PC-3 (cell line): ENCODE measurements at regions not wholly inside any gene's neighbourhood (a gene's known extent, or its start where the extent isn't known, plus 50 kb on each side); places are given as distances from the start of the nearest gene placed in this dataset.

Experiments
- ATAC-seq: fragments of 200-7000 bp; cut with Tn5 transposase; 2 replicates; pipeline ENCODE4 v1.9.1; 2020; ENCODE audit warnings: mild to moderate bottlenecking, moderate library complexity
- BruUV-seq: library from RNA; stranded (reverse); fragments of 400-500 nt; replicated peaks from 2 replicates; lab custom pipeline; 2021; lab: Mats Ljungman, UMichigan
- CTCF ChIA-PET: fragments of 300-600 bp; sonication (Branson Sonifier 250); formaldehyde crosslinking; loops from one replicate; lab custom pipeline; 2022; ENCODE audit warnings: antibody characterized with exemption; lab: Charles Lee
- POLR2A ChIA-PET: fragments of 300-600 bp; sonication (Branson Sonifier 250); formaldehyde crosslinking; loops from one replicate; lab custom pipeline; 2022; ENCODE audit warnings: antibody characterized with exemption; ENCODE audit not compliant: unreplicated experiment; lab: Charles Lee
- DNase-seq: peaks from one replicate; pipeline ENCODE4 v3.0.0-alpha.2; 2015
- H2AFZ ChIP-seq: fragments of 300-600 bp; sonication (generic); 2 replicates; pipeline ENCODE4 v1.6.0; 2016; ENCODE audit warnings: antibody characterized with exemption, low read length
- H3F3A ChIP-seq: fragments of 300-600 bp; sonication (generic); one replicate; pipeline ENCODE4 v1.6.0; 2017; ENCODE audit warnings: antibody characterized with exemption, low read length, control low read depth, mild to moderate bottlenecking; ENCODE audit not compliant: unreplicated experiment
- H3K27ac ChIP-seq: fragments of 300-600 bp; sonication (generic); 2 replicates; pipeline ENCODE4 v1.5.1; 2016; ENCODE audit warnings: mild to moderate bottlenecking, low read length
- H3K27me3 ChIP-seq: fragments of 300-600 bp; sonication (generic); 2 replicates; pipeline ENCODE4 v1.6.1; 2016; ENCODE audit warnings: low read length, mixed read lengths
- H3K36me3 ChIP-seq: fragments of 300-600 bp; sonication (generic); 2 replicates; pipeline ENCODE4 v1.6.1; 2016; ENCODE audit warnings: low read depth, mixed run types, low read length, mixed read lengths
- H3K4me1 ChIP-seq: fragments of 300-600 bp; sonication (generic); 2 replicates; pipeline ENCODE4 v1.5.1; 2016; ENCODE audit warnings: low read length; ENCODE audit not compliant: insufficient read depth
- H3K4me2 ChIP-seq: fragments of 300-600 bp; sonication (generic); 2 replicates; pipeline ENCODE4 v1.6.0; 2016; ENCODE audit warnings: low read length
- H3K4me3 ChIP-seq: fragments of 300-600 bp; sonication (generic); 2 replicates; pipeline ENCODE4 v1.5.1; 2016; ENCODE audit warnings: mild to moderate bottlenecking, low read length, mixed read lengths
- H3K79me2 ChIP-seq: fragments of 300-600 bp; sonication (generic); 2 replicates; pipeline ENCODE4 v1.6.1; 2017; ENCODE audit warnings: low read length, mixed read lengths
- H3K9ac ChIP-seq: fragments of 300-600 bp; sonication (generic); 2 replicates; pipeline ENCODE4 v1.6.0; 2016; ENCODE audit warnings: mild to moderate bottlenecking, low read length
- H3K9me2 ChIP-seq: fragments of 300-600 bp; sonication (generic); replicated peaks from 2 replicates; pipeline ENCODE4 v1.6.1; 2016; ENCODE audit warnings: mixed run types, low read length, mixed read lengths
- H3K9me3 ChIP-seq: fragments of 300-600 bp; sonication (generic); 2 replicates; pipeline ENCODE4 v1.6.1; 2016; ENCODE audit warnings: low read length, mixed read lengths
- H4K20me1 ChIP-seq: fragments of 300-600 bp; sonication (generic); 2 replicates; pipeline ENCODE4 v1.6.1; 2016; ENCODE audit warnings: low read length, mixed read lengths
- CTCF ChIP-seq: fragments of 300-600 bp; sonication (generic); conservative IDR thresholded peaks from 2 replicates; pipeline ENCODE4 v1.5.1; 2017; ENCODE audit warnings: antibody characterized with exemption, low read depth, mild to moderate bottlenecking, low read length
- EZH2 ChIP-seq: fragments of 300-600 bp; sonication (generic); IDR thresholded peaks from one replicate; pipeline ENCODE4 v1.6.1; 2017; ENCODE audit warnings: antibody characterized with exemption, mild to moderate bottlenecking, low read length; ENCODE audit not compliant: unreplicated experiment
- EZH2phosphoT487 ChIP-seq: fragments of 300-600 bp; sonication (generic); IDR thresholded peaks from 2 replicates; pipeline ENCODE4 v1.6.1; 2018; ENCODE audit warnings: mild to moderate bottlenecking, antibody characterized with exemption, low read length, borderline replicate concordance
- intact Hi-C: fragments of 100-400 bp; cut with micrococcal nuclease; formaldehyde crosslinking; loops from 2 replicates; pipeline ENCODE4 v1.9.0; 2023

- H3K9me2 ChIP-seq, result no peaks in the 10 kb centered on the region
- no peak overlapping the region for H3K27ac ChIP-seq
- no peaks in the 10 kb centered on the region for H3K9me3 ChIP-seq
- ChIA-PET CTCF (no interaction called here), POLR2A (no interaction called here)
- no peaks in the 10 kb centered on the region for H3F3A ChIP-seq
- no TSS peak for BruUV-seq
- no peak overlapping the region for H3K4me3 ChIP-seq
- H3K79me2 ChIP-seq, result no peaks in the 10 kb centered on the region
- no peaks in the 10 kb centered on the region for H4K20me1 ChIP-seq
- intact Hi-C loops, result no loop called here
- no peak overlapping the region for H2AFZ ChIP-seq
- peaks cover 3% of the 10 kb centered on the region; the same call in 1 of the 2 replicates for H3K4me1 ChIP-seq
- peaks cover 4% of the 10 kb centered on the region; the same call in 1 of the 2 replicates for H3K27me3 ChIP-seq
- no peak overlapping the region for H3K9ac ChIP-seq
- DNase-seq, result no peak
- no peaks in the 10 kb centered on the region for H3K36me3 ChIP-seq
- TF ChIP-seq CTCF (no peak), EZH2 (no peak), EZH2phosphoT487 (no peak)
- no peak overlapping the region for H3K4me2 ChIP-seq
- ATAC-seq, result no peak
Observed at GRCh38 chr9:90303655-90304054, 339.0 kb downstream of the DIRAS2 start.

- Histone ChIP-seq H3K4me2 (no peak overlapping the region), H3F3A (no peaks in the 10 kb centered on the region), H2AFZ (no peak overlapping the region), H3K79me2 (no peaks in the 10 kb centered on the region), H3K9ac (no peak overlapping the region), H3K4me1 (peaks cover under 1% of the 10 kb centered on the region; the same call in 1 of the 2 replicates), H3K27ac (no peak overlapping the region), H3K36me3 (no peaks in the 10 kb centered on the region), H4K20me1 (no peaks in the 10 kb centered on the region), H3K4me3 (no peak overlapping the region), H3K27me3 (peaks cover 7% of the 10 kb centered on the region; the same call in 1 of the 2 replicates), H3K9me3 (no peaks in the 10 kb centered on the region), H3K9me2 (no peaks in the 10 kb centered on the region)
- CTCF ChIA-PET, result no interaction called here
- TF ChIP-seq EZH2phosphoT487, result no peak
- no peak for TF ChIP-seq EZH2
- TF ChIP-seq CTCF, result no peak
- DNase-seq (no peak), ATAC-seq (no peak)
- intact Hi-C loops, result no loop called here
- POLR2A ChIA-PET, result interaction anchor here (0.6 kb wide), 1 partner anchor 1421 kb away, joined by 5 read pairs; no protein-coding TSS in a partner anchor
- no TSS peak for BruUV-seq
Observed at GRCh38 chr9:90306158-90306557, 336.5 kb downstream of the DIRAS2 start.

GRCh38 chr9:90307167-90307833 lies 335.3 kb downstream of the DIRAS2 start:
- Histone ChIP-seq H3K36me3 (no peaks in the 10 kb centered on the region), H3K4me3 (no peak overlapping the region), H3K27ac (no peak overlapping the region), H3F3A (no peaks in the 10 kb centered on the region), H3K9me2 (no peaks in the 10 kb centered on the region), H3K79me2 (no peaks in the 10 kb centered on the region), H3K27me3 (peaks cover 7% of the 10 kb centered on the region; the same call in 1 of the 2 replicates), H4K20me1 (no peaks in the 10 kb centered on the region), H2AFZ (no peak overlapping the region), H3K9me3 (no peaks in the 10 kb centered on the region), H3K4me2 (no peak overlapping the region), H3K4me1 (no peaks in the 10 kb centered on the region), H3K9ac (no peak overlapping the region)
- intact Hi-C loops, result no loop called here
- ChIA-PET POLR2A (no interaction called here), CTCF (no interaction called here)
- TF ChIP-seq CTCF, result no peak
- TF ChIP-seq EZH2, result no peak
- ATAC-seq, result no peak
- DNase-seq, result no peak
- no TSS peak for BruUV-seq
